ENCODE measurements at regions not wholly inside any gene's neighbourhood (a gene's known extent, or its start where the extent isn't known, plus 50 kb on each side); places are given as distances from the start of the nearest gene placed in this dataset.

GRCh38 chr4:64715741-64716140 lies 306.5 kb upstream of the TECRL start:
- Histone ChIP-seq H3K79me2 (ENCODE audit: low read length) (no peaks in the 10 kb centered on the region), H3K4me1 (ENCODE audit: insufficient read depth, low read length) (peaks cover 5% of the 10 kb centered on the region; the same call in 1 of the 2 replicates), H3K27me3 (ENCODE audit: low read length) (no peaks in the 10 kb centered on the region), H2AFZ (ENCODE audit: low read length) (no peak overlapping the region), H3K4me2 (ENCODE audit: low read length) (no peak overlapping the region), H3F3A (ENCODE audit: low read length, unreplicated experiment) (no peaks in the 10 kb centered on the region), H4K20me1 (ENCODE audit: low read length) (no peaks in the 10 kb centered on the region), H3K36me3 (ENCODE audit: low read depth, low read length) (no peaks in the 10 kb centered on the region), H3K4me3 (ENCODE audit: low read length) (no peak overlapping the region), H3K9me2 (replicated peaks; ENCODE audit: low read length) (no peaks in the 10 kb centered on the region), H3K27ac (ENCODE audit: low read length) (no peak overlapping the region), H3K9me3 (ENCODE audit: low read length) (no peaks in the 10 kb centered on the region), H3K9ac (ENCODE audit: low read length) (no peak overlapping the region)
- ChIA-PET CTCF (interaction anchor here (0.6 to 2.1 kb wide), 4 partner anchors 94 to 100 kb away, joined by 4 to 22 read pairs (median 6); no protein-coding TSS in a partner anchor), POLR2A (ENCODE audit: unreplicated experiment) (no interaction called here)
- no TSS peak for BruUV-seq (replicated peaks)
- TF ChIP-seq, protein P1, sequence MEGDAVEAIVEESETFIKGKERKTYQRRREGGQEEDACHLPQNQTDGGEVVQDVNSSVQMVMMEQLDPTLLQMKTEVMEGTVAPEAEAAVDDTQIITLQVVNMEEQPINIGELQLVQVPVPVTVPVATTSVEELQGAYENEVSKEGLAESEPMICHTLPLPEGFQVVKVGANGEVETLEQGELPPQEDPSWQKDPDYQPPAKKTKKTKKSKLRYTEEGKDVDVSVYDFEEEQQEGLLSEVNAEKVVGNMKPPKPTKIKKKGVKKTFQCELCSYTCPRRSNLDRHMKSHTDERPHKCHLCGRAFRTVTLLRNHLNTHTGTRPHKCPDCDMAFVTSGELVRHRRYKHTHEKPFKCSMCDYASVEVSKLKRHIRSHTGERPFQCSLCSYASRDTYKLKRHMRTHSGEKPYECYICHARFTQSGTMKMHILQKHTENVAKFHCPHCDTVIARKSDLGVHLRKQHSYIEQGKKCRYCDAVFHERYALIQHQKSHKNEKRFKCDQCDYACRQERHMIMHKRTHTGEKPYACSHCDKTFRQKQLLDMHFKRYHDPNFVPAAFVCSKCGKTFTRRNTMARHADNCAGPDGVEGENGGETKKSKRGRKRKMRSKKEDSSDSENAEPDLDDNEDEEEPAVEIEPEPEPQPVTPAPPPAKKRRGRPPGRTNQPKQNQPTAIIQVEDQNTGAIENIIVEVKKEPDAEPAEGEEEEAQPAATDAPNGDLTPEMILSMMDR (conservative IDR thresholded peaks at IDR 0.05; ENCODE audit: low read depth, low read length): peak; percentile 63
- no peak for TF ChIP-seq EZH2phosphoT487 (IDR thresholded peaks at IDR 0.05; ENCODE audit: borderline replicate concordance, low read length)
- TF ChIP-seq EZH2 (IDR thresholded peaks at IDR 0.05; ENCODE audit: low read length, unreplicated experiment): no peak
- DNase-seq (peak; percentile 40), ATAC-seq (peak; percentile 43)
- intact Hi-C loops (cut with micrococcal nuclease): loop anchor here (1.0 to 10.0 kb wide), 3 partner anchors 67 to 289 kb away; no protein-coding TSS in a partner anchor

- ATAC-seq (peak; percentile 52), DNase-seq (peak; percentile 81)
- H3K27me3 ChIP-seq (ENCODE audit: low read length): no peaks in the 10 kb centered on the region
- H3K4me3 ChIP-seq (ENCODE audit: low read length): no peak overlapping the region
- no TSS peak for BruUV-seq (replicated peaks)
- H3K4me2 ChIP-seq (ENCODE audit: low read length): no peak overlapping the region
- H3K36me3 ChIP-seq (ENCODE audit: low read depth, low read length): no peaks in the 10 kb centered on the region
- TF ChIP-seq, protein P1 (conservative IDR thresholded peaks at IDR 0.05; ENCODE audit: low read depth, low read length): peak; percentile 82
- no peak for TF ChIP-seq EZH2phosphoT487 (IDR thresholded peaks at IDR 0.05; ENCODE audit: borderline replicate concordance, low read length)
- H3K9me2 ChIP-seq (replicated peaks; ENCODE audit: low read length): no peaks in the 10 kb centered on the region
- H3K27ac ChIP-seq (ENCODE audit: low read length): no peak overlapping the region
- peaks cover 2% of the 10 kb centered on the region; the same call in 1 of the 2 replicates for H3K4me1 ChIP-seq (ENCODE audit: insufficient read depth, low read length)
- no peaks in the 10 kb centered on the region for H4K20me1 ChIP-seq (ENCODE audit: low read length)
- no peaks in the 10 kb centered on the region for H3K9me3 ChIP-seq (ENCODE audit: low read length)
- H3K79me2 ChIP-seq (ENCODE audit: low read length): no peaks in the 10 kb centered on the region
- intact Hi-C loops (cut with micrococcal nuclease): loop anchor here (10.0 kb wide), 1 partner anchor 291 kb away; no protein-coding TSS in a partner anchor
- H3K9ac ChIP-seq (ENCODE audit: low read length): no peak overlapping the region
- ChIA-PET CTCF (no interaction called here), POLR2A (ENCODE audit: unreplicated experiment) (no interaction called here)
- no peaks in the 10 kb centered on the region for H3F3A ChIP-seq (ENCODE audit: low read length, unreplicated experiment)
- no peak overlapping the region for H2AFZ ChIP-seq (ENCODE audit: low read length)
These were observed 304.1 kb upstream of the TECRL start for GRCh38 chr4:64713256-64713840.

DNA sequence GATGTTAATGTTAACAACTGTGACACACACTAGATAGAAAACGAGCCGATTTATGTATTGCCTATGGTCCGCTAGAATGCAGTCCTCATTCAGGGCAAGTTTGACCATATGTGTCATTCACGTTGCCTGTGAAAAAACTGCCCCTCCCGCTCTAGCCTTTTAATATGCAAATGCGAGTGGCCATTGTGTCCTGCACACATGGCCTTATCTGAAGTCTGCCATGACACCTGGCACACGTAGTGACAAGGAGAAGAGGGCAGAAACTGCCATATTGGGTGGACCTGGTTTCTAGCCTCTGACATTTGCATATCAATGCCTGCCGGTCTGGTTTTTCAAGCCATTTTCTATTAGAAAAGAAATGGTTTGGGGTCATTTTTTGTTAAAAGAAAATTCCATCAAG lies 303.3 kb upstream of the TECRL start:
- Histone ChIP-seq H3F3A (ENCODE audit: low read length, unreplicated experiment) (no peaks in the 10 kb centered on the region), H3K9me3 (ENCODE audit: low read length) (no peaks in the 10 kb centered on the region), H3K79me2 (ENCODE audit: low read length) (no peaks in the 10 kb centered on the region), H2AFZ (ENCODE audit: low read length) (no peak overlapping the region; the same call in 1 of the 2 replicates), H3K27ac (ENCODE audit: low read length) (no peak overlapping the region), H3K36me3 (ENCODE audit: low read depth, low read length) (no peaks in the 10 kb centered on the region), H3K4me2 (ENCODE audit: low read length) (no peak overlapping the region), H3K9me2 (replicated peaks; ENCODE audit: low read length) (no peaks in the 10 kb centered on the region), H3K4me3 (ENCODE audit: low read length) (no peak overlapping the region), H3K27me3 (ENCODE audit: low read length) (no peaks in the 10 kb centered on the region), H3K4me1 (ENCODE audit: insufficient read depth, low read length) (no peaks in the 10 kb centered on the region), H4K20me1 (ENCODE audit: low read length) (no peaks in the 10 kb centered on the region), H3K9ac (ENCODE audit: low read length) (no peak overlapping the region)
- BruUV-seq (replicated peaks): no TSS peak
- DNase-seq: no peak
- ChIA-PET POLR2A (ENCODE audit: unreplicated experiment) (no interaction called here), CTCF (no interaction called here)
- ATAC-seq: no peak
- TF ChIP-seq, protein P1 (conservative IDR thresholded peaks at IDR 0.05; ENCODE audit: low read depth, low read length): no peak
- TF ChIP-seq EZH2 (IDR thresholded peaks at IDR 0.05; ENCODE audit: low read length, unreplicated experiment) (no peak), EZH2phosphoT487 (IDR thresholded peaks at IDR 0.05; ENCODE audit: borderline replicate concordance, low read length) (no peak)
- intact Hi-C loops (cut with micrococcal nuclease): loop anchor here (10.0 kb wide), 1 partner anchor 292 kb away; no protein-coding TSS in a partner anchor
